ENCODE measurements at regions not wholly inside any gene's neighbourhood (a gene's known extent, or its start where the extent isn't known, plus 50 kb on each side); places are given as distances from the start of the nearest gene placed in this dataset.

GRCh38 chr5:104024538-104024937, 461.9 kb upstream of the NUDT12 start:
- Mint-ChIP-seq H3K27ac (ENCODE audit: low read depth, unreplicated experiment) (no peak overlapping the region), H3K4me3 (ENCODE audit: unreplicated experiment) (no peak overlapping the region), H3K27me3 (ENCODE audit: insufficient read depth, unreplicated experiment) (no peaks in the 10 kb centered on the region), H3K4me1 (ENCODE audit: insufficient read depth, unreplicated experiment) (no peaks in the 10 kb centered on the region), H3K36me3 (ENCODE audit: insufficient read depth, unreplicated experiment) (no peaks in the 10 kb centered on the region), H3K9me3 (ENCODE audit: unreplicated experiment) (peaks cover 10% of the 10 kb centered on the region)
- intact Hi-C loops (cut with micrococcal nuclease) = no loop called here
- BruUV-seq (replicated peaks) = no TSS peak
- no peak for TF ChIP-seq CTCF (IDR thresholded peaks at IDR 0.05; ENCODE audit: unreplicated experiment)
- no peak for DNase-seq (ENCODE audit: unreplicated experiment)
- ChIA-PET POLR2A (no interaction called here), CTCF (interaction anchor here (0.6 to 0.7 kb wide), 2 partner anchors 228 to 436 kb away, joined by 3 read pairs; no protein-coding TSS in a partner anchor)

- Mint-ChIP-seq H3K4me1 (ENCODE audit: insufficient read depth, unreplicated experiment) (no peaks in the 10 kb centered on the region), H3K36me3 (ENCODE audit: insufficient read depth, unreplicated experiment) (no peaks in the 10 kb centered on the region), H3K27ac (ENCODE audit: low read depth, unreplicated experiment) (no peak overlapping the region), H3K9me3 (ENCODE audit: unreplicated experiment) (peaks cover 16% of the 10 kb centered on the region), H3K27me3 (ENCODE audit: insufficient read depth, unreplicated experiment) (no peaks in the 10 kb centered on the region), H3K4me3 (ENCODE audit: unreplicated experiment) (no peak overlapping the region)
- intact Hi-C loops (cut with micrococcal nuclease) = no loop called here
- no TSS peak for BruUV-seq (replicated peaks)
- POLR2A ChIA-PET = no interaction called here
- TF ChIP-seq CTCF (IDR thresholded peaks at IDR 0.05; ENCODE audit: unreplicated experiment) = no peak
- CTCF ChIA-PET = no interaction called here
- no peak for DNase-seq (ENCODE audit: unreplicated experiment)
Measured at GRCh38 chr5:104023739-104024138, 461.1 kb upstream of the NUDT12 start.

GRCh38 chr5:104019956-104020355, 457.4 kb upstream of the NUDT12 start:
- no TSS peak for BruUV-seq (replicated peaks)
- ChIA-PET POLR2A (no interaction called here), CTCF (no interaction called here)
- no peak for DNase-seq (ENCODE audit: unreplicated experiment)
- Mint-ChIP-seq H3K27ac (ENCODE audit: low read depth, unreplicated experiment) (no peak overlapping the region), H3K27me3 (ENCODE audit: insufficient read depth, unreplicated experiment) (no peaks in the 10 kb centered on the region), H3K9me3 (ENCODE audit: unreplicated experiment) (peaks cover 21% of the 10 kb centered on the region), H3K4me3 (ENCODE audit: unreplicated experiment) (no peak overlapping the region), H3K4me1 (ENCODE audit: insufficient read depth, unreplicated experiment) (no peaks in the 10 kb centered on the region), H3K36me3 (ENCODE audit: insufficient read depth, unreplicated experiment) (no peaks in the 10 kb centered on the region)
- no peak for TF ChIP-seq CTCF (IDR thresholded peaks at IDR 0.05; ENCODE audit: unreplicated experiment)
- intact Hi-C loops (cut with micrococcal nuclease) = no loop called here

GRCh38 chr5:104018299-104018698, 455.7 kb upstream of the NUDT12 start:
- H3K9me3 Mint-ChIP-seq (ENCODE audit: unreplicated experiment) = peaks cover 21% of the 10 kb centered on the region
- peak; percentile 8 for DNase-seq (ENCODE audit: unreplicated experiment)
- H3K27me3 Mint-ChIP-seq (ENCODE audit: insufficient read depth, unreplicated experiment) = no peaks in the 10 kb centered on the region
- no peaks in the 10 kb centered on the region for H3K36me3 Mint-ChIP-seq (ENCODE audit: insufficient read depth, unreplicated experiment)
- BruUV-seq (replicated peaks) = no TSS peak
- CTCF ChIA-PET = no interaction called here
- no peak overlapping the region for H3K4me3 Mint-ChIP-seq (ENCODE audit: unreplicated experiment)
- no peaks in the 10 kb centered on the region for H3K4me1 Mint-ChIP-seq (ENCODE audit: insufficient read depth, unreplicated experiment)
- POLR2A ChIA-PET = no interaction called here
- H3K27ac Mint-ChIP-seq (ENCODE audit: low read depth, unreplicated experiment) = no peak overlapping the region
- no peak for TF ChIP-seq CTCF (IDR thresholded peaks at IDR 0.05; ENCODE audit: unreplicated experiment)
- intact Hi-C loops (cut with micrococcal nuclease) = no loop called here

Data from MCF 10A (cell line).